ENCODE measurements at regions not wholly inside any gene's neighbourhood (a gene's known extent, or its start where the extent isn't known, plus 50 kb on each side); places are given as distances from the start of the nearest gene placed in this dataset.

- TF ChIP-seq GATA3 (IDR thresholded peaks at IDR 0.05; ENCODE audit: low read depth, low read length) (no peak), GATA2 (IDR thresholded peaks at IDR 0.05; ENCODE audit: low read depth, low read length) (no peak)
Measured at GRCh38 chr12:126966498-126966897, 1300.5 kb upstream of the TMEM132C start.

All from SH-SY5Y (cell line).